22Rv1 (cell line): ENCODE measurements at regions not wholly inside any gene's neighbourhood (a gene's known extent, or its start where the extent isn't known, plus 50 kb on each side); places are given as distances from the start of the nearest gene placed in this dataset.

ENCODE experiments used
- CTCF ChIP-seq: fragments of 450-650 bp; IDR thresholded peaks from 2 replicates; pipeline ENCODE4 v1.5.1; 2017; ENCODE audit warnings: mild to moderate bottlenecking
- ZFX ChIP-seq: fragments of 450-650 bp; IDR thresholded peaks from 2 replicates; pipeline ENCODE4 v1.6.1; 2017; ENCODE audit warnings: antibody characterized with exemption, borderline replicate concordance

- no peak for TF ChIP-seq CTCF
- no peak for TF ChIP-seq ZFX
Measured at GRCh38 chr9:135260221-135261180, 173.0 kb downstream of the OLFM1 start.
